ENCODE measurements at regions not wholly inside any gene's neighbourhood (a gene's known extent, or its start where the extent isn't known, plus 50 kb on each side); places are given as distances from the start of the nearest gene placed in this dataset.

DNA sequence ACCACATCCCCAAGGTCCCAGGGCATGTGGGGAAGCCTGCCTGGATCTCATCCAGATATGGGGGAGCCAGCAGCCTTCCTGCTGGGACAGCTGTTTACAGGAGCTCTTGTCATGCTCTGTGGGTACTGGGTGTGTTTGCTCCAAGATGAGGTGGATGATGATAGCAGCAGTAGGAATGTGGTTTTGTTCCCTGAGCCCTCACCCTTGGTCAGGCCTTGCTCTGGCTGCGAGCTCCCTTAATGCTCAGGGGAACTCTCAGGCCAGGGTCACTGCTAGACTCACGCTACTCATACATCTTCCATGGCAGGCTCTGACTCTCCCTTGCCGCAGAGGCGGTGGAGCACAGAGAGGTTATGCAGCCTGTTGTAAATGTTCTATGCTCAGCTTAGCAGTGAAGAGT lies 990.3 kb downstream of the AACS start:
- TF ChIP-seq POLR2A (IDR thresholded peaks at IDR 0.05) (no peak), CTCF (IDR thresholded peaks at IDR 0.05) (no peak)

All from heart left ventricle (tissue), 13 donors.